ENCODE measurements at regions not wholly inside any gene's neighbourhood (a gene's known extent, or its start where the extent isn't known, plus 50 kb on each side); places are given as distances from the start of the nearest gene placed in this dataset.

GRCh38 chr6:132067286-132067685 lies 116.1 kb upstream of the CCN2 start:
- no peak overlapping the region for H3K4me3 ChIP-seq (replicated peaks; ENCODE audit: low read depth, low read length)
- TF ChIP-seq, protein P1, sequence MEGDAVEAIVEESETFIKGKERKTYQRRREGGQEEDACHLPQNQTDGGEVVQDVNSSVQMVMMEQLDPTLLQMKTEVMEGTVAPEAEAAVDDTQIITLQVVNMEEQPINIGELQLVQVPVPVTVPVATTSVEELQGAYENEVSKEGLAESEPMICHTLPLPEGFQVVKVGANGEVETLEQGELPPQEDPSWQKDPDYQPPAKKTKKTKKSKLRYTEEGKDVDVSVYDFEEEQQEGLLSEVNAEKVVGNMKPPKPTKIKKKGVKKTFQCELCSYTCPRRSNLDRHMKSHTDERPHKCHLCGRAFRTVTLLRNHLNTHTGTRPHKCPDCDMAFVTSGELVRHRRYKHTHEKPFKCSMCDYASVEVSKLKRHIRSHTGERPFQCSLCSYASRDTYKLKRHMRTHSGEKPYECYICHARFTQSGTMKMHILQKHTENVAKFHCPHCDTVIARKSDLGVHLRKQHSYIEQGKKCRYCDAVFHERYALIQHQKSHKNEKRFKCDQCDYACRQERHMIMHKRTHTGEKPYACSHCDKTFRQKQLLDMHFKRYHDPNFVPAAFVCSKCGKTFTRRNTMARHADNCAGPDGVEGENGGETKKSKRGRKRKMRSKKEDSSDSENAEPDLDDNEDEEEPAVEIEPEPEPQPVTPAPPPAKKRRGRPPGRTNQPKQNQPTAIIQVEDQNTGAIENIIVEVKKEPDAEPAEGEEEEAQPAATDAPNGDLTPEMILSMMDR (IDR thresholded peaks at IDR 0.05; ENCODE audit: low read length, missing control alignments), result no peak
- no peak for DNase-seq (ENCODE audit: low read depth)

- DNase-seq (ENCODE audit: low read depth), result no peak
- TF ChIP-seq, protein P1 (IDR thresholded peaks at IDR 0.05; ENCODE audit: low read length, missing control alignments), result no peak
These were observed 114.4 kb upstream of the CCN2 start for GRCh38 chr6:132065556-132065955.

DNA sequence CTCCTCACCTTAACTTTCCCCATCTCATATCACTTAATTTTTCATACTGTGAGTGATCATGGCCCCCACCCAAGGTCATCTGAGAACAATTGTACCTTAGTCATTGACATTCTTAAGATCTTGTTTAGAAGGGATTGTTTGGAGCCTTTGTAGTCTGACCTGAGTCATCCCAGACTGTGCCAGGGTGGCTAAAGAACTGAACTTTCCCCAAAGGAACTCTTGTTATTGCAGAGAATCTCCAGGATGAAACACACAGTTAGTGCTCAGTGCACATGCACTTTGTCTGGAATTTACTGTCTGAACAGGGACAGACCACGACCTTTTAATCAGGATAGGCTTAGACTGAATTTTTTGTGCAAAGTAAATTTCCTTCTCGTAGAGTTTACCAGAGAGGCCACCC lies 112.6 kb upstream of the CCN2 start:
- DNase-seq (ENCODE audit: low read depth), result peak; percentile 91
- TF ChIP-seq, protein P1 (IDR thresholded peaks at IDR 0.05; ENCODE audit: low read length, missing control alignments), result no peak
- no peak overlapping the region for H3K4me3 ChIP-seq (replicated peaks; ENCODE audit: low read depth, low read length)

More at GRCh38 chr6:132065556-132065955, 114.4 kb upstream of the CCN2 start:
- H3K4me3 ChIP-seq (replicated peaks; ENCODE audit: low read depth, low read length), result no peak overlapping the region

DNA sequence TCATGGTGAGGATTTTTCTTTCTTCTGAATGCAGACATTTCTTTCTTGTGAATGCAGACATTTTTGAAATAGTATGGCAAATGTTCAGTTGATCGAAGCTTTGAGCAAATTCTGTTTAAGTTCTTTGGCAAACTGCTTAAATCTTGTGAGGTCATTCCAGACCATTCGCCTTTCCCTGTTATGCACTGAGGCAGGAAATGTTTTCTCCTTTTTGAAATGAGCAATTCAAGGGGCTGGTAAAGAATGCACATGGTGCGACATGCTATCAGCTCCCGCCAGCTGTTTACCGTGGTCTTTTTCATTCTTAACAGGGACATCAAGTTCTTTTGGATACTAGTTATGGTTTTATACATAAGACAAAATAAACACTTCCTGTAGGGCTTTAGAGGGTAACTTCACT lies 112.0 kb upstream of the CCN2 start:
- H3K4me3 ChIP-seq (replicated peaks; ENCODE audit: low read depth, low read length), result no peak overlapping the region
- DNase-seq (ENCODE audit: low read depth), result peak; percentile 94
- TF ChIP-seq, protein P1 (IDR thresholded peaks at IDR 0.05; ENCODE audit: low read length, missing control alignments), result no peak

- H3K4me3 ChIP-seq (replicated peaks; ENCODE audit: low read depth, low read length), result no peak overlapping the region
- TF ChIP-seq, protein P1 (IDR thresholded peaks at IDR 0.05; ENCODE audit: low read length, missing control alignments), result no peak
- no peak for DNase-seq (ENCODE audit: low read depth)
These were observed 111.5 kb upstream of the CCN2 start for GRCh38 chr6:132062626-132063025.

- TF ChIP-seq, protein P1 (IDR thresholded peaks at IDR 0.05; ENCODE audit: low read length, missing control alignments), result no peak
- H3K4me3 ChIP-seq (replicated peaks; ENCODE audit: low read depth, low read length), result no peak overlapping the region
- no peak for DNase-seq (ENCODE audit: low read depth)
These were observed 110.2 kb upstream of the CCN2 start for GRCh38 chr6:132061381-132061780.

DNA sequence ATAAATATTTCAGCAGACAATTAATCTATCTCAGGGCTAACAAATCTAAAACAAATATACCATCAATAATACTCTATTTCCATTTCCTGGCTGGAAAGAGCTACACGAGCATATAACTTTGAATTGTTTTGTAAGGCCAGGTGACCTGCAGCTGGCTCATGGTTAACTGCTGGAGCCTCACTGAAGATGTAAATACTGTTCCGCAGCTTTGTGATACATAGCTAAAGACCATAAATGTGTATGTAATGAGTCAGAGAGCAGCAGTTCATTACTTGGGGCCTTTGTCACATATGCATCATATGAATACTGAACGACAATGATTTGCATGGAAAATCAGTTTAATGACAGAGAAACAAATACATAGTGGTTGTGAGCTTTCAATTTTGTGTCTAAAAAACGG lies 109.4 kb upstream of the CCN2 start:
- TF ChIP-seq, protein P1 (IDR thresholded peaks at IDR 0.05; ENCODE audit: low read length, missing control alignments), result no peak
- no peak overlapping the region for H3K4me3 ChIP-seq (replicated peaks; ENCODE audit: low read depth, low read length)
- peak; percentile 65 for DNase-seq (ENCODE audit: low read depth)
